ENCODE measurements at regions not wholly inside any gene's neighbourhood (a gene's known extent, or its start where the extent isn't known, plus 50 kb on each side); places are given as distances from the start of the nearest gene placed in this dataset.

- ATAC-seq (ENCODE audit: insufficient number of reproducible peaks, low FRiP score, low read depth) = no peak
- no peak for TF ChIP-seq CTCF (IDR thresholded peaks at IDR 0.05)
- no peak for DNase-seq (ENCODE audit: low spot score)
- no peak overlapping the region for H3K4me3 ChIP-seq
- H3K27me3 ChIP-seq (replicated peaks; ENCODE audit: insufficient read depth) = no peaks in the 10 kb centered on the region
- H3K36me3 ChIP-seq = no peaks in the 10 kb centered on the region
- H3K4me1 ChIP-seq (ENCODE audit: control insufficient read depth in 1 of 2, low read depth in 2 of 2) = peaks cover 8 to 25% of the 10 kb centered on the region in 2 donors
- H3K27ac ChIP-seq = peak overlapping the region in 1 of 2 donors; percentile 42
- H3K9me3 ChIP-seq = no peaks in the 10 kb centered on the region
These were observed 139.0 kb upstream of the RBMS3 start for GRCh38 chr3:29141918-29142275.

- Histone ChIP-seq H3K4me3 (no peak overlapping the region), H3K4me1 (ENCODE audit: control insufficient read depth in 1 of 2, low read depth in 2 of 2) (peaks cover 8 to 25% of the 10 kb centered on the region in 2 donors), H3K36me3 (no peaks in the 10 kb centered on the region), H3K27ac (no peak overlapping the region), H3K9me3 (no peaks in the 10 kb centered on the region), H3K27me3 (replicated peaks; ENCODE audit: insufficient read depth) (no peaks in the 10 kb centered on the region)
- no peak for ATAC-seq (ENCODE audit: insufficient number of reproducible peaks, low FRiP score, low read depth)
- TF ChIP-seq CTCF (IDR thresholded peaks at IDR 0.05) = no peak
- no peak for DNase-seq (ENCODE audit: low spot score)
These were observed 137.7 kb upstream of the RBMS3 start for GRCh38 chr3:29143151-29143550.

GRCh38 chr3:29144361-29144760, 136.5 kb upstream of the RBMS3 start:
- no peak for ATAC-seq (ENCODE audit: insufficient number of reproducible peaks, low FRiP score, low read depth)
- no peak for TF ChIP-seq CTCF (IDR thresholded peaks at IDR 0.05)
- Histone ChIP-seq H3K27me3 (replicated peaks; ENCODE audit: insufficient read depth) (no peaks in the 10 kb centered on the region), H3K36me3 (no peaks in the 10 kb centered on the region), H3K4me1 (ENCODE audit: control insufficient read depth in 1 of 2, low read depth in 2 of 2) (peaks cover 8 to 25% of the 10 kb centered on the region in 2 donors), H3K4me3 (no peak overlapping the region), H3K9me3 (no peaks in the 10 kb centered on the region), H3K27ac (no peak overlapping the region)
- DNase-seq (ENCODE audit: low spot score) = no peak

- H3K27ac ChIP-seq = no peak overlapping the region
These were observed 136.1 kb upstream of the RBMS3 start for GRCh38 chr3:29144807-29145206.

GRCh38 chr3:29145360-29145759, 135.5 kb upstream of the RBMS3 start:
- DNase-seq (ENCODE audit: low spot score) (no peak), ATAC-seq (ENCODE audit: insufficient number of reproducible peaks, low FRiP score, low read depth) (no peak)
- Histone ChIP-seq H3K36me3 (no peaks in the 10 kb centered on the region), H3K27me3 (replicated peaks; ENCODE audit: insufficient read depth) (no peaks in the 10 kb centered on the region), H3K9me3 (no peaks in the 10 kb centered on the region), H3K4me3 (no peak overlapping the region), H3K4me1 (ENCODE audit: control insufficient read depth in 1 of 2, low read depth in 2 of 2) (peaks cover 6 to 19% of the 10 kb centered on the region in 2 donors), H3K27ac (no peak overlapping the region)
- TF ChIP-seq CTCF (IDR thresholded peaks at IDR 0.05) = no peak

More at GRCh38 chr3:29144807-29145206, 136.1 kb upstream of the RBMS3 start:
- ATAC-seq (ENCODE audit: insufficient number of reproducible peaks, low FRiP score, low read depth) = no peak
- H3K4me3 ChIP-seq = no peak overlapping the region
- TF ChIP-seq CTCF (IDR thresholded peaks at IDR 0.05) = no peak
- no peaks in the 10 kb centered on the region for H3K27me3 ChIP-seq (replicated peaks; ENCODE audit: insufficient read depth)
- H3K36me3 ChIP-seq = no peaks in the 10 kb centered on the region
- peaks cover 8 to 24% of the 10 kb centered on the region in 2 donors for H3K4me1 ChIP-seq (ENCODE audit: control insufficient read depth in 1 of 2, low read depth in 2 of 2)
- DNase-seq (ENCODE audit: low spot score) = no peak
- no peaks in the 10 kb centered on the region for H3K9me3 ChIP-seq
